SK-N-MC (cell line): ENCODE measurements at regions not wholly inside any gene's neighbourhood (a gene's known extent, or its start where the extent isn't known, plus 50 kb on each side); places are given as distances from the start of the nearest gene placed in this dataset.

Experiments used
- DNase-seq: peaks from one replicate; pipeline ENCODE4 v3.0.0-alpha.2; 2011; ENCODE audit warnings: low read depth, low spot score
- H3K27ac ChIP-seq: fragments of 200-600 bp; sonication (generic); 2 replicates; pipeline ENCODE4 v1.5.1; 2016; ENCODE audit warnings: mixed run types
- H3K36me3 ChIP-seq: fragments of 200-600 bp; sonication (generic); 2 replicates; pipeline ENCODE4 v1.6.1; 2017; ENCODE audit warnings: antibody characterized with exemption, low read length, mixed read lengths; ENCODE audit not compliant: insufficient read depth
- H3K4me3 ChIP-seq: fragments of 200-600 bp; sonication (generic); 2 replicates; pipeline ENCODE4 v1.5.1; 2016
- H3K9ac ChIP-seq: fragments of 200-600 bp; sonication (generic); 2 replicates; pipeline ENCODE4 v1.8.0; 2017; ENCODE audit warnings: mixed run types, mixed read lengths; ENCODE audit not compliant: insufficient read length
- H3K9me3 ChIP-seq: fragments of 200-600 bp; sonication (generic); 2 replicates; pipeline ENCODE4 v1.6.1; 2017; ENCODE audit warnings: low read depth, mild to moderate bottlenecking, antibody characterized with exemption, low read length, moderate library complexity, mixed read lengths
- EZH2 ChIP-seq: fragments of 200-600 bp; sonication (generic); IDR thresholded peaks from one replicate; pipeline ENCODE4 v1.6.1; 2017; ENCODE audit warnings: antibody characterized with exemption
- FOXP2 ChIP-seq: optimal IDR thresholded peaks from 2 replicates; pipeline ENCODE3; 2011; ENCODE audit warnings: mild to moderate bottlenecking, moderate library complexity; ENCODE audit not compliant: insufficient read depth; ENCODE audit errors: extremely low read length, control extremely low read depth
- POLR2AphosphoS5 ChIP-seq: IDR thresholded peaks from 2 replicates; pipeline ENCODE4 v1.6.1; 2012; ENCODE audit warnings: mild to moderate bottlenecking, low read depth, low read length, borderline replicate concordance

GRCh38 chr2:6525475-6525964 is 340.2 kb downstream of the CMPK2 start:
- H3K9me3 ChIP-seq, result no peaks in the 10 kb centered on the region
- H3K9ac ChIP-seq, result no peak overlapping the region
- H3K36me3 ChIP-seq, result no peaks in the 10 kb centered on the region
- no peak overlapping the region for H3K27ac ChIP-seq
- H3K4me3 ChIP-seq, result no peak overlapping the region
- no peak for DNase-seq
- no peak for TF ChIP-seq FOXP2
- TF ChIP-seq POLR2AphosphoS5, result no peak
- TF ChIP-seq EZH2, result no peak

DNA sequence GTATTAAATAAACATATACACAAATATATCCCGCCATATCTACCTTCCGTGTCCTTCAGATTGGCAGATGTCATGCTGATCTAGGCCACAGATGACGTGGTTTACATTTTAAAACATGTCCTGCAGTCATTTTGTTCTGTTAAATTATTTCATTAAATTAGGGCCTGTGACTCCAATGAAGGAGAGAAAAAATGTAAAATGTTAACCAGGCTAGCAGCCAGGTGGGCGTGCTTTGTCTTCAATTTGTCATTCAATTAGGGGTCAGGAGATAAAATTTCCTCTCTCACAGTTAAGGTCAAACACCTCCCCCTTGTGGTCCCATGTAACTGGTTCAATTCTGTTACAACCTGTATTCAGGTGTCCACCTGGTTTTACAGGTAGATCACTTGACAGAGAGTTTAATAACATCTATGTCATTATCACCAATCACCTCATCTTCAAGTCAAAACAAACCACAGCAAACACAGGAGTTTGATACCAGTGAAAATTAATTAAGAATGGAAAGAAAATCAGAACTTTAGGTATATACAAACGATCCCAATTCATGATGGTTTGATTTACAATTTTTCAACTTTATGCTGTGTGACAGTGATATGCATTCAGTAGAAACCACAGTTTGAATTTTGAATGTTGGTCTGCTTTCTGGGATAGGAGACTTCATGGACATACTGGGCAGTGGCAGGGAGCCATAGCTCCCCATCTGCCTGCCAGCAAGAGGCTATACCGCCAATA is 339.4 kb downstream of the CMPK2 start:
- Histone ChIP-seq H3K9ac (no peak overlapping the region), H3K36me3 (no peaks in the 10 kb centered on the region), H3K27ac (no peak overlapping the region), H3K4me3 (no peak overlapping the region), H3K9me3 (no peaks in the 10 kb centered on the region)
- DNase-seq, result no peak
- no peak for TF ChIP-seq FOXP2
- no peak for TF ChIP-seq EZH2
- no peak for TF ChIP-seq POLR2AphosphoS5

DNA sequence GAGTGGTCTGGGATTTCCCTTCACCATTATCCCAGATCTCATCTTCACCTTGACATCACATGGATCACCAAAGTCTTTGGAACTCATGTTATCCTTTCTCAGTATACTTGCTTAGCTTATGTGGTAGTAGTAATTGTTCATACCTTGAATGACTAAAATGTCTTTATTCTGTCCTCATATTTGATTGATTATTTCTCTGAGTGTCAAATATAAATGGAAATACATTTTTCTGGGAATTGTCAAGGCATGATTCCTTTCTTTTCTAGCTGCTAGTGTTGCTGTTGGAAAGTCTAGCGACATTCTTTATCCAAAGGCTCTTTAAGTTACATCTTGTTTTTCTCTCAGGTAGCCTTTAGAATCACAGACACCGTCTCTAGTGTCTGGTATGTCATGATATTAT is 334.4 kb downstream of the CMPK2 start:
- no peak overlapping the region for H3K4me3 ChIP-seq
- H3K9ac ChIP-seq, result no peak overlapping the region
- no peak overlapping the region for H3K27ac ChIP-seq
- DNase-seq, result no peak
- H3K36me3 ChIP-seq, result no peaks in the 10 kb centered on the region
- TF ChIP-seq EZH2 (no peak), POLR2AphosphoS5 (no peak), FOXP2 (no peak)
- H3K9me3 ChIP-seq, result no peaks in the 10 kb centered on the region

DNA sequence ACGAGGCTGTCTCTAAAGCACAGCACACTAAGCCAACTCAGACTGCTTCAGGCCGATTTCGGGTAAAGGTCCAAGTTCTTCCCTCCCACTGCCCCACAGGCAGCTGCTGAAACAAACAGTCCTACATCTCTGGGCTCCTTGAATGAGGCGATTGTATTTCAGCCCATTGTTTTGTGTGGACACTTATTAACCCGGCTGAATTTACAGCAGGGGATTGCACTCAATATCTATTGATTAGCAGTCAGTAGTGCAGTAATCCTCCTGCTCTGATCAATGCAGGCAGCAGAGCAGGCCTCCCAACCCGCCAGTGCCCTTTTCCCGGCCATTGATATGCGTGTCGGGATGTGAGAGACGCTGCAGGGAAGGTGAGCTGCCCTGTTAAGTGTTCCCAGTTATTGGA is 330.1 kb downstream of the CMPK2 start:
- TF ChIP-seq POLR2AphosphoS5 (no peak), FOXP2 (no peak), EZH2 (no peak)
- H3K9me3 ChIP-seq, result no peaks in the 10 kb centered on the region
- H3K9ac ChIP-seq, result no peak overlapping the region
- no peaks in the 10 kb centered on the region for H3K36me3 ChIP-seq
- no peak for DNase-seq
- H3K27ac ChIP-seq, result no peak overlapping the region
- no peak overlapping the region for H3K4me3 ChIP-seq

GRCh38 chr2:6538607-6539006 is 327.1 kb downstream of the CMPK2 start:
- Histone ChIP-seq H3K27ac (no peak overlapping the region), H3K9ac (no peak overlapping the region), H3K4me3 (no peak overlapping the region), H3K36me3 (no peaks in the 10 kb centered on the region), H3K9me3 (no peaks in the 10 kb centered on the region)
- DNase-seq, result no peak
- TF ChIP-seq POLR2AphosphoS5 (no peak), EZH2 (no peak), FOXP2 (no peak)

DNA sequence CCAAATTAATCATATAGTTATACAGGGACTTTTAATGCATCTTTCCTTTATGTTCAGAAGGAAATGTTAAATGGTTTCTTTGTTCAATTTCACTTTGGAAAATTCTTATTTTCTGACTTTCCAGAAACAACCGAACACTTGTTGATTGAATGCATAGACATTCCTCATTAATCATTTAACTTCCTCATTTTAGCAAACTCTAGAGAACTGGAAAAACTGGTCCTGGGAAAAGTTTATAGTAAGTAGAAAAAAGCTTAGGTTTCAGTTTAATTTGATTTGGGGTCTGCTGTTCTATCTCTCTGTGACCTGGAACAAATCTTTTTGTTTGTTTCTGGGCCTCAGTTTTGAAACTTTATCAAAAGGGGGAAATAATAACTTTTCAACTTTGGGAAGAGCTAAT is 320.4 kb downstream of the CMPK2 start:
- Histone ChIP-seq H3K27ac (no peak overlapping the region), H3K36me3 (no peaks in the 10 kb centered on the region), H3K9me3 (no peaks in the 10 kb centered on the region), H3K4me3 (no peak overlapping the region), H3K9ac (no peak overlapping the region)
- no peak for DNase-seq
- TF ChIP-seq FOXP2 (no peak), EZH2 (no peak), POLR2AphosphoS5 (no peak)

- Histone ChIP-seq H3K9ac (no peak overlapping the region), H3K4me3 (no peak overlapping the region), H3K27ac (no peak overlapping the region), H3K36me3 (no peaks in the 10 kb centered on the region), H3K9me3 (no peaks in the 10 kb centered on the region)
- TF ChIP-seq EZH2 (no peak), POLR2AphosphoS5 (no peak), FOXP2 (no peak)
- DNase-seq, result no peak
Observed at GRCh38 chr2:6545795-6546194, 319.9 kb downstream of the CMPK2 start.

DNA sequence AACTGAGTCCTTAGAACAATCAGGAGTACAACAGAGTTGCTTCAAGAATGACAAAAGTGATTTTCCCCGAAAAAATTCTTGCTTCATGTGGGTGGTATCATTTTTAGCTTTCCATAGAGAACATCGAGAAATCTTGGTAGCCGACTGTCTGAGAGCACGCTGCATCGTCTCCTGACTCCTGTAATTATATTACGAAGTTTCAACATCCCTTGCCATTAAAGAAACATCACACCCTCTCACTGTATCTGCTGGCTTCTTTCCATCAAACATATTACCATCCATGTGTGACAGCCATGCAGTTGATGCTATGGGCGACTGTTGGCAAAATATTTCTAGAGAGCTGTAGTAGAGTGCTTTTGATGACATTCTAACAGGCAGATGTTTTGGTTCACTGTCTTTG is 311.2 kb downstream of the CMPK2 start:
- no peak for TF ChIP-seq EZH2
- no peak for TF ChIP-seq POLR2AphosphoS5
- no peak for TF ChIP-seq FOXP2
- Histone ChIP-seq H3K4me3 (no peak overlapping the region), H3K27ac (no peak overlapping the region), H3K36me3 (no peaks in the 10 kb centered on the region), H3K9me3 (no peaks in the 10 kb centered on the region), H3K9ac (no peak overlapping the region)
- no peak for DNase-seq

- Histone ChIP-seq H3K27ac (no peak overlapping the region), H3K4me3 (no peak overlapping the region), H3K9ac (no peak overlapping the region), H3K36me3 (no peaks in the 10 kb centered on the region), H3K9me3 (no peaks in the 10 kb centered on the region)
- TF ChIP-seq POLR2AphosphoS5 (no peak), EZH2 (no peak), FOXP2 (no peak)
- DNase-seq, result no peak
Observed at GRCh38 chr2:6556755-6557154, 309.0 kb downstream of the CMPK2 start.
